ENCODE measurements at regions not wholly inside any gene's neighbourhood (a gene's known extent, or its start where the extent isn't known, plus 50 kb on each side); places are given as distances from the start of the nearest gene placed in this dataset.

- no peaks in the 10 kb centered on the region for H3K4me1 ChIP-seq
- H3K36me3 ChIP-seq, result no peaks in the 10 kb centered on the region
- H3K9me3 ChIP-seq, result peaks cover 7 to 59% (median 46%) of the 10 kb centered on the region in 8 donors
- no peak overlapping the region for H3K4me3 ChIP-seq
- no peak for DNase-seq
- TF ChIP-seq POLR2A (IDR thresholded peaks at IDR 0.05) (no peak), CTCF (IDR thresholded peaks at IDR 0.05 in 8 of 11, conservative IDR thresholded peaks at IDR 0.05 in 3 of 11) (no peak), POLR2AphosphoS5 (IDR thresholded peaks at IDR 0.05) (no peak)
- intact Hi-C loops (cut with DNase I; ENCODE audit: low total_unique reads), result no loop called here
- no peaks in the 10 kb centered on the region for H3K27me3 ChIP-seq (replicated peaks in 1 of 7)
- no peak overlapping the region for H3K27ac ChIP-seq
Observed at GRCh38 chr7:40944981-40945585, 757.8 kb downstream of the INHBA start.

GRCh38 chr7:40937879-40938278, 765.0 kb downstream of the INHBA start:
- TF ChIP-seq POLR2A (IDR thresholded peaks at IDR 0.05) (no peak), POLR2AphosphoS5 (IDR thresholded peaks at IDR 0.05) (no peak), CTCF (IDR thresholded peaks at IDR 0.05 in 8 of 11, conservative IDR thresholded peaks at IDR 0.05 in 3 of 11) (no peak)
- Histone ChIP-seq H3K9me3 (peaks cover 0 to 39% (median 15%) of the 10 kb centered on the region in 8 donors), H3K36me3 (no peaks in the 10 kb centered on the region), H3K4me3 (no peak overlapping the region), H3K27ac (no peak overlapping the region), H3K27me3 (replicated peaks in 1 of 7) (no peaks in the 10 kb centered on the region), H3K4me1 (no peaks in the 10 kb centered on the region)
- intact Hi-C loops (cut with DNase I; ENCODE audit: low total_unique reads), result no loop called here
- DNase-seq, result no peak
- WGBS, 5 donors, result 61 to 82% (median 75%) methylated on average over 2 of the region's 2 CpGs

GRCh38 chr7:40935435-40935834, 767.5 kb downstream of the INHBA start:
- no peak for DNase-seq
- no peak overlapping the region for H3K27ac ChIP-seq
- no peak overlapping the region for H3K4me3 ChIP-seq
- H3K36me3 ChIP-seq, result no peaks in the 10 kb centered on the region
- WGBS, 5 donors, result 88 to 98% (median 95%) methylated on average over 2 of the region's 2 CpGs
- intact Hi-C loops (cut with DNase I; ENCODE audit: low total_unique reads), result no loop called here
- no peaks in the 10 kb centered on the region for H3K27me3 ChIP-seq (replicated peaks in 1 of 7)
- no peaks in the 10 kb centered on the region for H3K4me1 ChIP-seq
- TF ChIP-seq POLR2A (IDR thresholded peaks at IDR 0.05) (no peak), POLR2AphosphoS5 (IDR thresholded peaks at IDR 0.05) (no peak), CTCF (IDR thresholded peaks at IDR 0.05 in 8 of 11, conservative IDR thresholded peaks at IDR 0.05 in 3 of 11) (no peak)
- H3K9me3 ChIP-seq, result peaks cover 0 to 29% (median 7%) of the 10 kb centered on the region in 8 donors

- H3K4me3 ChIP-seq, result no peak overlapping the region
- TF ChIP-seq POLR2A (IDR thresholded peaks at IDR 0.05) (no peak), CTCF (IDR thresholded peaks at IDR 0.05 in 8 of 11, conservative IDR thresholded peaks at IDR 0.05 in 3 of 11) (no peak), POLR2AphosphoS5 (IDR thresholded peaks at IDR 0.05) (no peak)
Observed at GRCh38 chr7:40923626-40924025, 779.3 kb downstream of the INHBA start.

More at GRCh38 chr7:40923626-40924025, 779.3 kb downstream of the INHBA start:
- no peak overlapping the region for H3K27ac ChIP-seq
- H3K9me3 ChIP-seq, result peaks cover 0 to 9% (median 0%) of the 10 kb centered on the region in 8 donors
- intact Hi-C loops (cut with DNase I; ENCODE audit: low total_unique reads), result no loop called here
- whole genome bisulfite sequencing, 5 donors, result 65 to 75% (median 67%) methylated on average over 1 of the region's 1 CpG
- H3K36me3 ChIP-seq, result no peaks in the 10 kb centered on the region
- H3K27me3 ChIP-seq (replicated peaks in 1 of 7), result no peaks in the 10 kb centered on the region
- no peaks in the 10 kb centered on the region for H3K4me1 ChIP-seq
- no peak for DNase-seq
